Spleen (tissue), 11 donors: ENCODE measurements at regions not wholly inside any gene's neighbourhood (a gene's known extent, or its start where the extent isn't known, plus 50 kb on each side); places are given as distances from the start of the nearest gene placed in this dataset.
"Not testable (repeated sequence)": the region's sequence is repeated elsewhere in the genome, so short reads cannot be mapped to it uniquely, and the experiment has no call there.

ENCODE experiments used
- DNase-seq: peaks from one replicate; pipeline ENCODE4 v3.0.0-alpha.2; 2020
- H3K27ac ChIP-seq, 8 donors: fragments of 200-600 bp; sonication (generic) in 7 of 8; 1 replicate in 4 of 8; 2 replicates in 4 of 8; pipeline versions ENCODE4 v1.5.0 to v1.8.0; 2016 to 2021; ENCODE audit warnings: inconsistent platforms in 4 of 8, mild to moderate bottlenecking in 4 of 8, moderate library complexity in 1 of 8
- H3K27me3 ChIP-seq, 7 donors: fragments of 200-600 bp; sonication (generic) in 6 of 7; replicated peaks in 1 of 7; 1 replicate in 4 of 7; 2 replicates in 3 of 7; pipeline versions ENCODE4 v1.5.0 to v1.8.0; 2016 to 2021; ENCODE audit warnings: inconsistent platforms in 3 of 7, mild to moderate bottlenecking in 1 of 7
- H3K36me3 ChIP-seq, 6 donors: fragments of 200-600 bp; sonication (generic) in 5 of 6; 1 replicate in 4 of 6; 2 replicates in 2 of 6; pipeline versions ENCODE4 v1.5.0 to v1.8.0; 2016 to 2021; ENCODE audit warnings: inconsistent platforms in 2 of 6
- H3K4me1 ChIP-seq, 6 donors: fragments of 200-600 bp; sonication (generic) in 5 of 6; 1 replicate in 3 of 6; 2 replicates in 3 of 6; pipeline versions ENCODE4 v1.5.0 to v1.8.0; 2016 to 2021; ENCODE audit warnings: inconsistent platforms in 3 of 6
- H3K4me3 ChIP-seq, 8 donors: fragments of 200-600 bp; sonication (generic) in 7 of 8; 1 replicate in 4 of 8; 2 replicates in 4 of 8; pipeline versions ENCODE4 v1.5.0 to v1.8.0; 2016 to 2021; ENCODE audit warnings: inconsistent platforms in 4 of 8, mild to moderate bottlenecking in 4 of 8, moderate library complexity in 2 of 8
- H3K9me3 ChIP-seq, 8 donors: fragments of 200-600 bp; sonication (generic) in 7 of 8; 1 replicate in 4 of 8; 2 replicates in 4 of 8; pipeline versions ENCODE4 v1.5.0 to v1.8.0; 2016 to 2021; ENCODE audit warnings: inconsistent platforms in 4 of 8
- CTCF ChIP-seq, 11 experiments: fragments of 200-600 bp in 7 of 11; fragments of 450-650 bp in 4 of 11; sonication (generic) in 4 of 11; IDR thresholded peaks in 8 of 11; conservative IDR thresholded peaks in 3 of 11; 1 replicate in 7 of 11; 2 replicates in 4 of 11; pipeline versions ENCODE4 v1.4.0 to v1.8.0; 2016 to 2021; ENCODE audit warnings: antibody characterized with exemption in 11 of 11, inconsistent platforms in 4 of 11, mild to moderate bottlenecking in 1 of 11
- POLR2A ChIP-seq, 3 donors: fragments of 450-650 bp; IDR thresholded peaks; one replicate each; pipeline ENCODE4 v1.5.1; 2017; ENCODE audit warnings: antibody characterized with exemption in 3 of 3, mild to moderate bottlenecking in 1 of 3
- POLR2AphosphoS5 ChIP-seq, 3 donors: sonication (generic); formaldehyde crosslinking; IDR thresholded peaks; one replicate each; pipeline ENCODE4 v1.5.1; 2017; ENCODE audit warnings: antibody characterized with exemption in 3 of 3
- WGBS, 5 donors: extraction: QIAGEN DNeasy Blood & Tissue Kit in 3 of 5; methylation state at CpG; one replicate each; pipeline versions ENCODE4 v1.1.5 to v1.1.7; 2013 to 2018; 5-methylcytosine and 5-hydroxymethylcytosine counted together
- intact Hi-C: fragments of 100-400 bp; cut with DNase I; formaldehyde crosslinking; loops from one replicate; pipeline ENCODE4 v1.15.0; 2023; ENCODE audit warnings: low total_unique reads
- donor health status: healthy with polysubstance abuse.
- donor health status: DM: no; HTN: no; CAD: no; lungs with moderate emphysema.
- donor health status: DM: no; HTN: no; CAD: no.
- donor health status: Bipolar disorder and iron deficiency.
- donor health status: healthy.
- donor health status: DM: no; HTN: no; CAD: no.
- donor health status: DM: yes; HTN: yes; CAD: no.

GRCh38 chr3:166265153-166265552 lies 427.9 kb upstream of the BCHE start:
- TF ChIP-seq POLR2AphosphoS5 (IDR thresholded peaks at IDR 0.05) (no peak), POLR2A (IDR thresholded peaks at IDR 0.05) (no peak)
- no peaks in the 10 kb centered on the region for H3K4me1 ChIP-seq
- no peak for DNase-seq
- no peaks in the 10 kb centered on the region for H3K9me3 ChIP-seq
- WGBS, 5 donors = 76 to 87% (median 79%) methylated on average over 4 of the region's 4 CpGs
- no peaks in the 10 kb centered on the region for H3K27me3 ChIP-seq
- no peak overlapping the region for H3K4me3 ChIP-seq
- H3K36me3 ChIP-seq = no peaks in the 10 kb centered on the region
- no peak overlapping the region for H3K27ac ChIP-seq
- intact Hi-C loops = no loop called here

GRCh38 chr3:166263460-166263859 lies 426.2 kb upstream of the BCHE start:
- Histone ChIP-seq H3K9me3 (peaks cover 0 to 7% (median 0%) of the 10 kb centered on the region in 8 donors), H3K36me3 (no peaks in the 10 kb centered on the region), H3K27me3 (no peaks in the 10 kb centered on the region), H3K4me3 (no peak overlapping the region), H3K27ac (no peak overlapping the region), H3K4me1 (no peaks in the 10 kb centered on the region)
- WGBS, 5 donors = 80 to 86% (median 84%) methylated on average over 2 of the region's 2 CpGs
- intact Hi-C loops = no loop called here
- TF ChIP-seq POLR2AphosphoS5 (IDR thresholded peaks at IDR 0.05) = no peak
- no peak for TF ChIP-seq POLR2A (IDR thresholded peaks at IDR 0.05)
- TF ChIP-seq CTCF (IDR thresholded peaks at IDR 0.05 in 8 of 11, conservative IDR thresholded peaks at IDR 0.05 in 3 of 11) = no peak
- DNase-seq = no peak

- intact Hi-C loops, H3K4me1 ChIP-seq, H3K36me3 ChIP-seq, H3K27ac ChIP-seq, H3K4me3 ChIP-seq, H3K27me3 ChIP-seq, H3K9me3 ChIP-seq: not testable (repeated sequence)
- 90 to 96% (median 93%) methylated on average over 11 to 41 of the region's 41 CpGs for WGBS, 5 donors
- DNase-seq = peak; percentile 67
These were observed 421.1 kb upstream of the BCHE start for GRCh38 chr3:166258293-166258850.

GRCh38 chr3:166257715-166258114 lies 420.5 kb upstream of the BCHE start:
- H3K36me3 ChIP-seq = no peaks in the 10 kb centered on the region

GRCh38 chr3:166248784-166249183 lies 411.6 kb upstream of the BCHE start:
- Histone ChIP-seq H3K27ac (no peak overlapping the region), H3K9me3 (peaks cover 0 to 15% (median 8%) of the 10 kb centered on the region in 8 donors), H3K4me1 (no peaks in the 10 kb centered on the region), H3K36me3 (no peaks in the 10 kb centered on the region), H3K27me3 (no peaks in the 10 kb centered on the region), H3K4me3 (no peak overlapping the region)
- intact Hi-C loops = no loop called here
- no peak for TF ChIP-seq CTCF (IDR thresholded peaks at IDR 0.05 in 8 of 11, conservative IDR thresholded peaks at IDR 0.05 in 3 of 11)
- TF ChIP-seq POLR2AphosphoS5 (IDR thresholded peaks at IDR 0.05) = no peak
- no peak for TF ChIP-seq POLR2A (IDR thresholded peaks at IDR 0.05)
- WGBS, 5 donors = 67 to 92% (median 78%) methylated on average over 3 of the region's 3 CpGs
- DNase-seq = no peak

More at GRCh38 chr3:166257715-166258114, 420.5 kb upstream of the BCHE start:
- no peak overlapping the region for H3K27ac ChIP-seq
- WGBS, 5 donors = 91 to 94% (median 92%) methylated on average over 16 of the region's 16 CpGs
- H3K9me3 ChIP-seq = peaks cover 0 to 9% (median 2%) of the 10 kb centered on the region in 8 donors
- no peaks in the 10 kb centered on the region for H3K4me1 ChIP-seq
- TF ChIP-seq POLR2A (IDR thresholded peaks at IDR 0.05) = no peak
- TF ChIP-seq POLR2AphosphoS5 (IDR thresholded peaks at IDR 0.05) = no peak
- TF ChIP-seq CTCF (IDR thresholded peaks at IDR 0.05 in 8 of 11, conservative IDR thresholded peaks at IDR 0.05 in 3 of 11) = no peak
- H3K27me3 ChIP-seq = no peaks in the 10 kb centered on the region
- no peak overlapping the region for H3K4me3 ChIP-seq
- intact Hi-C loops = no loop called here
- peak; percentile 6 for DNase-seq
